Activated T-helper 2 cell treated with anti-CD3 and anti-CD28 coated beads, Interferon-gamma antibody, Interleukin-2, Interleukin-4, amounts not matched to agents 10 μg/mL and 5 μg/mL and 100 μg/mL, durations not matched to agents 14 hours and 24 hours and 36 hours (primary cell): ENCODE measurements at regions not wholly inside any gene's neighbourhood (a gene's known extent, or its start where the extent isn't known, plus 50 kb on each side); places are given as distances from the start of the nearest gene placed in this dataset.
A peak's percentile ranks its signal among the peaks of the same experiment; 100 is the strongest.

Experiments
- DNase-seq: peaks from one replicate; pipeline ENCODE4 v3.0.0; 2021; ENCODE audit warnings: low spot score
- H3K27ac Mint-ChIP-seq: one replicate; pipeline ENCODE4 v1.8.0; 2021; ENCODE audit warnings: mixed read lengths
- H3K27me3 Mint-ChIP-seq: one replicate; pipeline ENCODE4 v1.8.0; 2021; ENCODE audit warnings: low read depth, mixed read lengths
- H3K36me3 Mint-ChIP-seq: one replicate; pipeline ENCODE4 v1.8.0; 2021; ENCODE audit warnings: low read depth, mixed read lengths
- H3K4me1 Mint-ChIP-seq: one replicate; pipeline ENCODE4 v1.8.0; 2021; ENCODE audit warnings: low read depth, mixed read lengths
- H3K4me3 Mint-ChIP-seq: one replicate; pipeline ENCODE4 v1.8.0; 2021; ENCODE audit warnings: low read depth, mild to moderate bottlenecking, moderate library complexity, mixed read lengths
- H3K9me3 Mint-ChIP-seq: one replicate; pipeline ENCODE4 v1.8.0; 2021; ENCODE audit warnings: mixed read lengths
- intact Hi-C: fragments of 100-400 bp; cut with micrococcal nuclease; formaldehyde crosslinking; loops from one replicate; pipeline ENCODE4 v1.15.1; 2023

DNA sequence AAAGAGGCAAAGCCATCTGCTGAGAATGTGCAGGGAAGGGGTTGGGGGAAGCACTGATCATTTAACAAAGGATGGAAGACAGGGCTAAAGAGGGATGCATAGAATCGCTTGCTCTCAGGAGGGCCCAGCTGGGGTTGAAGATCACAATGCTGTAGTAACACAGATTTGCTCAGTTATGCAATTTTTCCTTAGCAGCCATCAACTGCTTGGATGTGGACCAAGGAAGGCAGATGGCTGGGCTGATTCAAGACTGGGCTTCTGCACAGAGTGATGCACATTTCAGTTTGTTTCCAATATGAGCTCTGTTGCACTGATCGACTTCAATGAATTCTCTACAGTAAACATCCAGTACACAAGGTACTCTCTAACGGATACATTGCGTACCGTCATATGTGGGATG, 127.8 kb upstream of the TBL1X start:
- intact Hi-C loops: no loop called here
- Mint-ChIP-seq H3K36me3 (no peaks in the 10 kb centered on the region), H3K4me1 (peaks cover 40% of the 10 kb centered on the region), H3K9me3 (no peaks in the 10 kb centered on the region), H3K27me3 (no peaks in the 10 kb centered on the region), H3K4me3 (no peak overlapping the region), H3K27ac (no peak overlapping the region)
- DNase-seq: no peak

- DNase-seq: no peak
- Mint-ChIP-seq H3K9me3 (no peaks in the 10 kb centered on the region), H3K4me1 (peaks cover 41% of the 10 kb centered on the region), H3K36me3 (no peaks in the 10 kb centered on the region), H3K27ac (no peak overlapping the region), H3K27me3 (no peaks in the 10 kb centered on the region), H3K4me3 (no peak overlapping the region)
- intact Hi-C loops: no loop called here
Measured at GRCh38 chrX:9338986-9339385, 125.9 kb upstream of the TBL1X start.

- no peak for DNase-seq
- H3K36me3 Mint-ChIP-seq: no peaks in the 10 kb centered on the region
- peak overlapping the region; percentile 28 for H3K27ac Mint-ChIP-seq
- H3K9me3 Mint-ChIP-seq: no peaks in the 10 kb centered on the region
- intact Hi-C loops: loop anchor here (2.0 to 5.0 kb wide), 2 partner anchors 21 to 108 kb away; no protein-coding TSS in a partner anchor
- H3K4me3 Mint-ChIP-seq: peak overlapping the region; percentile 15
- no peaks in the 10 kb centered on the region for H3K27me3 Mint-ChIP-seq
- H3K4me1 Mint-ChIP-seq: peaks cover 41% of the 10 kb centered on the region
Measured at GRCh38 chrX:9339603-9340491, 125.0 kb upstream of the TBL1X start.

DNA sequence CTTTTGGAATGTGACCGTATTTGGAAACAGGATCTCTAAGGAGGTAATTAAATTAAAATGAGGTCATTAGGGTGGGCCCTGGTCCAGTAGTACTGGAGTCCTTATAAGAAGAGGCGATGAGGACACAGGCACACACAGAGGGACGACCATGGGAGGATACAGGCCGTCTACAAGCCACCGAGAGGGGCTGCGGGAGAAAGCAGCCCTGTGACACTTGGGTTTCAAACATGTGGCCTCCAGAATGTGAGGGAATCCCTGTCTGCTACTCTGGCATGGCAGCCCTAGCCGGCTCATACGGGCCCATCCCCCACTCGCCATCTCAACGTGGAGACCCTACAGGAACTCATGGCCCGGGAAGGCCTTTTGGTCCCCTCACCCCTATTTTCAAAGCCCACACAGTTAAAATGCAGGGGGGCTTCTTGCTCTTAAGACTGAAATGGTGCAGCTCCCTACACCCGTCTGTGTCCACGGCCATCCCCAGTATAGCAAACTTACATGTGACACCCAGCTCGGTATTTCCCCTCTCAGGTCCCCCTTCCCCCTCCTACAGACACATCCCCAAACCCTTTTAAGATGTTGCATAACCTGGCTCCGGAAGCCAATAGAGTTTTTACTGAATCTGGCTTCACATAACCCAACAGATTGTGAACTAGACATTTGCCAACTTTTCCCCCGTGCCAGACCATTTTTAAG, 124.1 kb upstream of the TBL1X start:
- no peaks in the 10 kb centered on the region for H3K9me3 Mint-ChIP-seq
- no peaks in the 10 kb centered on the region for H3K27me3 Mint-ChIP-seq
- peak overlapping the region; percentile 90 for H3K27ac Mint-ChIP-seq
- H3K36me3 Mint-ChIP-seq: no peaks in the 10 kb centered on the region
- peak overlapping the region; percentile 43 for H3K4me3 Mint-ChIP-seq
- intact Hi-C loops: loop anchor here (1.0 to 5.0 kb wide), 6 partner anchors 12 to 174 kb away; no protein-coding TSS in a partner anchor
- peak; percentile 13 for DNase-seq
- H3K4me1 Mint-ChIP-seq: peaks cover 42% of the 10 kb centered on the region

- no peaks in the 10 kb centered on the region for H3K27me3 Mint-ChIP-seq
- no peaks in the 10 kb centered on the region for H3K9me3 Mint-ChIP-seq
- no peaks in the 10 kb centered on the region for H3K36me3 Mint-ChIP-seq
- H3K27ac Mint-ChIP-seq: peak overlapping the region; percentile 90
- DNase-seq: peak; percentile 49
- peaks cover 34% of the 10 kb centered on the region for H3K4me1 Mint-ChIP-seq
- peak overlapping the region; percentile 58 for H3K4me3 Mint-ChIP-seq
- intact Hi-C loops: loop anchor here (1.0 to 5.0 kb wide), 7 partner anchors 11 to 175 kb away; no protein-coding TSS in a partner anchor
Measured at GRCh38 chrX:9341291-9342201, 123.3 kb upstream of the TBL1X start.

DNA sequence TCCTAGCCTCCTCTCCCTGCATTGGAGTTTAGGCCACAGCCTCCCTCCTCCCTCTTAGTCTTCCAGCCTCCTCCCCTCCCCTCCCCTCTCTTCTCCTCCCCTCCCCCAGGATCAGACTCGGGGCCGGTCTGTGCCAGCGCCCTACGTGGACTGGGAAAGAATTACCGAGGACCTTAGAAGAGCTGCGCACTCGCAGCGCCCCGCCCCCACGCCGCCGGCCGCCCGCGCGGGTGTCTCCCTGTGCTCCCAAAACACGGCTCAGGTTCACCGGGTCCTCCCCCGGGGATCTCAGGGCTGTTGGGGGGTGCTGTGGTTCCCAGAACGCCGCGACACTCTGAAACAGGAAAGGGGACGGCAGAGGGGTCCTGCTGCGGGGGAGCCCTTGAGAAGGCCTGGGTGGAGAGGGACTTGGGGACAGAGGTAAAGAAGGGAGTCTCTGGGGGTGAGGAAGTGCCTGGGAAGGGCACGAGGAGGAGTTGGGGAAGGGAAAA, 122.3 kb upstream of the TBL1X start:
- Mint-ChIP-seq H3K27me3 (no peaks in the 10 kb centered on the region), H3K36me3 (no peaks in the 10 kb centered on the region), H3K4me3 (peak overlapping the region; percentile 26), H3K4me1 (peaks cover 30% of the 10 kb centered on the region), H3K9me3 (no peaks in the 10 kb centered on the region), H3K27ac (no peak overlapping the region)
- intact Hi-C loops: loop anchor here (1.0 to 5.0 kb wide), 2 partner anchors 110 to 121 kb away; no protein-coding TSS in a partner anchor
- DNase-seq: peak; percentile 42

DNA sequence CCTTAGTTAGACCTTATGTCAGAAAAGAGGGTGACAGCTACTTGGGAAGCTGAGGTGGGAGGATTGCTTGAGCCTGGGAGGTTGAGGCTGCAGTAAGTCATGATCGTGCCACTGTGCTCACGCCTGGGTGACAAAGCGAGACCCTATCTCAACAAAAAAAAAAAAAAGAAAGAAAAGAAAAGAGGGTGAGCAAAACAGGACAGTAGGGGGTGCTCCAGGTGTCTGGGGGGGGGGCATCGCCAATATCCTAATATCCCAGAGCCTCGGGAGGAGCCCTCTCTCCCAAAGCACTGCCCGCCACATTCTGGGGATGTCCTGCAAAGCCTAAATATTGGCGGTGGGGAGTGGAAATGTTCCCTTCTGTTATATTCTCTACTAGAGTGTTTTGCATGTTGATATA, 120.9 kb upstream of the TBL1X start:
- Mint-ChIP-seq H3K27ac (no peak overlapping the region), H3K4me1 (peaks cover 26% of the 10 kb centered on the region), H3K36me3 (no peaks in the 10 kb centered on the region), H3K27me3 (no peaks in the 10 kb centered on the region), H3K9me3 (no peaks in the 10 kb centered on the region), H3K4me3 (no peak overlapping the region)
- intact Hi-C loops: loop anchor here (5.0 kb wide), 1 partner anchor 112 kb away; no protein-coding TSS in a partner anchor
- DNase-seq: no peak

DNA sequence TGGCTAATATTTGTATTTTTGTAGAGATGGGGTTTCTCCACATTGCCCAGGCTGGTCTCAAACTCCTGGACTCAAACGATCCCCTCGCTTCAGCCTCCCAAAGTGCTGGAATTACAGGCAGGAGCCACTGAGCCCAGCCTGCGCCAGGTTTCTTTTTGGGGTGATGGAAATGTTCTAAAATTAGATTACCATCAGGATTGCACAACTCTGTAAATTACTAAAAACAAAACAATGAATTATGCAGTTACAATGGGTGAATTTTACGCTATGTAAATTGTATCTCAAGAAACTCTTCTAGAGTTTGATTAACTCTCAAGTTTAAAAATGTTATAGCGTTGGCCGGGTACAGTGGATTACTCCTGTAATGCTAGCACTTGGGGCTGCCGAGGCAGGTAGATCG, 118.9 kb upstream of the TBL1X start:
- intact Hi-C loops: no loop called here
- Mint-ChIP-seq H3K27me3 (no peaks in the 10 kb centered on the region), H3K27ac (no peak overlapping the region), H3K9me3 (no peaks in the 10 kb centered on the region), H3K4me3 (no peak overlapping the region), H3K36me3 (no peaks in the 10 kb centered on the region), H3K4me1 (peaks cover 13% of the 10 kb centered on the region)
- no peak for DNase-seq

DNA sequence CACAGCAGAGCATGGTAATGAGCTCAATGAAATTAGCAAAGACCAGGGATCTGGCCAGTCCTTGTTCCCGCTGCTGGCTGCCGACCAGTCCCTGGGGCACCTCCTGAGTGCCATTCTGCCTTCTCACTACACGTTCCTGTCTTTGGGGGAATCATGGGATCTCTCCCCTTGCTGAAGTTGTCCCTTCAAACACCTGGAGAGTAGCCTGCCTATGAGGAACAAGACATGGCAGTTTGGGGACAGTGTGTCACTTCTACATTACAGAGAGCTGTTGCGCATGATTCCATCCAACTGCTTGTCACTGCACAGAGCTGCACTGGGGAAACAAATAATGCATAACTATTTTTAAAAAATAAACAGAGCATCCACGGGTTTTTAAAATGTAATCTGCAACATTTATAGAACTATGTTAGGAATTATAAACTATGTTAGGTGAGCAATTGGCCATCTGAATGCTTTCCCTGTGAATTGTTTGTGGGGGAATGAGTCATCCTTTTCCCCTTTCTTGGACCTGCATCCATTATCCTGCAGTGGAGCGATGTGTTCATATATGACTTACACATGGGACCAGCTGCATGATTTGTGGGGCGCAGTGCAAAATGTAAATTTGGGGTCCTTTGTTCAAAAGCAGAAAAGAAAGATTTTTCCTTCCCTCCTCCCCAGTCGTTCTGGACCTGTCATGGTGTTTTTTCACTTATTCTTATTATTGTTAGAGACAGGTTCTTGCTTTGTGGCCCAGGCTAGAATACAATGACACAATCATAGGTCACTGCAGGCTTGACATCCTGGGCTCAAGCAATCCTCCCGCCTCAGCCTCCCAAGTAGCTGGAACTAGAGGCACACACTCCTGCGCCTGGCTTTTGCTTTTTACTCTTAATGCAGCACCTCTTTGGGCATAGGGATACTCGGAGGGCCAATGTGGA, 115.0 kb upstream of the TBL1X start:
- intact Hi-C loops: no loop called here
- H3K4me3 Mint-ChIP-seq: no peak overlapping the region
- H3K4me1 Mint-ChIP-seq: peaks cover 27% of the 10 kb centered on the region
- H3K9me3 Mint-ChIP-seq: no peaks in the 10 kb centered on the region
- no peak overlapping the region for H3K27ac Mint-ChIP-seq
- DNase-seq: no peak
- H3K36me3 Mint-ChIP-seq: peaks cover 6% of the 10 kb centered on the region
- no peaks in the 10 kb centered on the region for H3K27me3 Mint-ChIP-seq

- Mint-ChIP-seq H3K4me1 (peaks cover 34% of the 10 kb centered on the region), H3K9me3 (peaks cover 10% of the 10 kb centered on the region), H3K4me3 (no peak overlapping the region), H3K27ac (peak overlapping the region; percentile 38), H3K27me3 (no peaks in the 10 kb centered on the region), H3K36me3 (peaks cover 14% of the 10 kb centered on the region)
- intact Hi-C loops: no loop called here
- DNase-seq: no peak
Measured at GRCh38 chrX:9351126-9351525, 113.7 kb upstream of the TBL1X start.

DNA sequence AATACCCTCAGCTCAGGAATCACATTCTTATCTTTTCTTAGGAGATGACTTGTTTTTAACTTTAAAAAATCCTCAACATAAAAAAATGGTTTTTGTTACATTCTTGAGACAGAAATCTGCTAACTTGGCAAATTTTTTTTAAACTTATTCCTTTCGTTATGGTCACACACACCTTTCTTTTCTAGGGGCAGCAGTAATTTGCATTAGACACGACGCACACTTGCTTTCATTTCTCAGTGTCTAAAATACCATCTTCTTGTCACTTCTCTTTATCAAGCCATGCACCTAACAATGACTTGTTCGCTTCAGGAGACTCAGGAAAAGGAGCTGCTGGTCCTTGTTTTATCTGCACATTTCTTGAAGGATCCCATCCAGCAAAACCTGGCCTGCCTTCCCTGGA, 112.6 kb upstream of the TBL1X start:
- DNase-seq: no peak
- no peaks in the 10 kb centered on the region for H3K27me3 Mint-ChIP-seq
- H3K9me3 Mint-ChIP-seq: peaks cover 15% of the 10 kb centered on the region
- peaks cover 19% of the 10 kb centered on the region for H3K36me3 Mint-ChIP-seq
- H3K4me1 Mint-ChIP-seq: peaks cover 39% of the 10 kb centered on the region
- H3K4me3 Mint-ChIP-seq: peak overlapping the region; percentile 56
- H3K27ac Mint-ChIP-seq: peak overlapping the region; percentile 82
- intact Hi-C loops: loop anchor here (1.0 to 2.0 kb wide), 5 partner anchors 11 to 325 kb away; no protein-coding TSS in a partner anchor
